Heart right ventricle (tissue), 16 donors: ENCODE measurements at regions not wholly inside any gene's neighbourhood (a gene's known extent, or its start where the extent isn't known, plus 50 kb on each side); places are given as distances from the start of the nearest gene placed in this dataset.
"Not testable (repeated sequence)": the region's sequence is repeated elsewhere in the genome, so short reads cannot be mapped to it uniquely, and the experiment has no call there.

Experiments
- ATAC-seq, 8 donors: fragments of 200-7000 bp; cut with Tn5 transposase; one replicate each; pipeline ENCODE4 v1.9.1; 2020; ENCODE audit warnings: mild to moderate bottlenecking in 8 of 8, moderate library complexity in 8 of 8, moderate number of reproducible peaks in 1 of 8
- DNase-seq, 2 donors: peaks; one replicate each; pipeline ENCODE4 v3.0.0-alpha.2; 2020
- H3K27ac ChIP-seq, 10 donors: fragments of 200-600 bp; sonication (generic) in 2 of 10; one replicate each; pipeline versions ENCODE4 v1.5.0 to v1.8.0; 2020 to 2022; ENCODE audit warnings: mild to moderate bottlenecking in 3 of 10
- H3K27me3 ChIP-seq, 7 donors: fragments of 200-600 bp; one replicate each; pipeline ENCODE4 v1.8.0; 2021 to 2022; ENCODE audit warnings: mild to moderate bottlenecking in 2 of 7
- H3K36me3 ChIP-seq, 9 donors: fragments of 200-600 bp; sonication (generic) in 1 of 9; one replicate each; pipeline versions ENCODE4 v1.5.0 to v1.8.0; 2020 to 2022; ENCODE audit warnings: mild to moderate bottlenecking in 2 of 9
- H3K4me1 ChIP-seq, 9 donors: fragments of 200-600 bp; sonication (generic) in 1 of 9; one replicate each; pipeline versions ENCODE4 v1.5.0 to v1.8.0; 2020 to 2022; ENCODE audit warnings: mild to moderate bottlenecking in 4 of 9
- H3K4me3 ChIP-seq, 10 donors: fragments of 200-600 bp; sonication (generic) in 2 of 10; one replicate each; pipeline versions ENCODE4 v1.5.0 to v1.8.0; 2020 to 2022; ENCODE audit warnings: mild to moderate bottlenecking in 7 of 10, moderate library complexity in 2 of 10
- H3K9me3 ChIP-seq, 11 donors: fragments of 200-600 bp in 10 of 11; sonication (generic) in 2 of 11; one replicate each; pipeline versions ENCODE4 v1.5.0 to v1.8.0; 2013 to 2022; ENCODE audit warnings: mild to moderate bottlenecking in 2 of 11, control low read depth in 1 of 11, moderate library complexity in 1 of 11
- CTCF ChIP-seq, 9 donors: fragments of 200-600 bp; sonication (generic) in 2 of 9; IDR thresholded peaks; one replicate each; pipeline versions ENCODE4 v1.5.0 to v1.8.0; 2021 to 2022; ENCODE audit warnings: antibody characterized with exemption in 9 of 9, mild to moderate bottlenecking in 5 of 9, moderate library complexity in 1 of 9
- WGBS, 2 donors: extraction: QIAGEN DNeasy Blood & Tissue Kit; methylation state at CpG; one replicate each; pipeline ENCODE4 v1.1.7; 2013; ENCODE audit warnings: inconsistent platforms in 1 of 2; 5-methylcytosine and 5-hydroxymethylcytosine counted together
- intact Hi-C, 10 donors: fragments of 100-400 bp; cut with DNase I; formaldehyde crosslinking; loops; one replicate each; pipeline versions ENCODE4 v1.11.1 to v1.14.2; 2022
- donor health status: Arrhythmogenic right ventricular cardiomyopathy.
- donor health status: ischemic (EF 13 %, LVEDD 7.1; RV severe dilation, severe dysfunction).
- donor health status: healthy with polysubstance abuse.
- donor health status: DM: no; HTN: yes; CAD: no.
- donor health status: DM: no; HTN: no; CAD: no.
- donor health status: ischemic (EF 25% LVEDD 6.9; RV normal size, moderate dysfunction).
- donor health status: ischemic (EF 25% LVEDD 5.7; RV mildly dilated, moderate dysfunction).
- donor health status: healthy.
- donor health status: DM: yes; HTN: yes; CAD: no.
- donor health status: Ischemic cardiomyopathy.
- donor health status: ischemic (EF 35%, LVEDD 5.7; RV mildly dilated, moderate dysfunction).
- donor health status: nonischemic (EF 11% LVEDD 7.7; RV severe dilation, severe dysfunction).
- donor health status: DM: yes; HTN: yes; CAD: no.
- donor health status: PGD.
- donor health status: ischemic (EF 29% LVEDD 5.4; RV normal size, mild dysfunction).
- donor health status: nonischemic (EF 23%, LVEDD 6.1; RV moderate dilation, normal function).

GRCh38 chr12:126935435-126935834 lies 1331.5 kb upstream of the TMEM132C start:
- 82 to 86% methylated on average over 4 of the region's 4 CpGs for WGBS, 2 donors
- ATAC-seq, result no peak
- H3K4me1 ChIP-seq, result peaks cover 0 to 5% (median 0%) of the 10 kb centered on the region in 9 donors
- DNase-seq, result no peak
- H3K27me3 ChIP-seq, result no peaks in the 10 kb centered on the region
- no peak overlapping the region for H3K27ac ChIP-seq
- no peaks in the 10 kb centered on the region for H3K9me3 ChIP-seq
- no peak overlapping the region for H3K4me3 ChIP-seq
- H3K36me3 ChIP-seq, result no peaks in the 10 kb centered on the region
- TF ChIP-seq CTCF (IDR thresholded peaks at IDR 0.05), result no peak
- intact Hi-C loops, result no loop called here

- WGBS, 2 donors, result 57 to 75% methylated on average over 11 of the region's 11 CpGs
- peaks cover 0 to 5% (median 0%) of the 10 kb centered on the region in 9 donors for H3K4me1 ChIP-seq
- peaks cover 0 to 6% (median 1%) of the 10 kb centered on the region in 11 donors for H3K9me3 ChIP-seq
- TF ChIP-seq CTCF (IDR thresholded peaks at IDR 0.05), result no peak
- ATAC-seq (peak; percentile 55 to 95 (median 92)), DNase-seq (peak; percentile 62)
- H3K36me3 ChIP-seq, result no peaks in the 10 kb centered on the region
- H3K27ac ChIP-seq, result no peak overlapping the region
- no peaks in the 10 kb centered on the region for H3K27me3 ChIP-seq
- intact Hi-C loops, result no loop called here
- H3K4me3 ChIP-seq, result no peak overlapping the region
These were observed 1330.7 kb upstream of the TMEM132C start for GRCh38 chr12:126936181-126936851.

- TF ChIP-seq CTCF (IDR thresholded peaks at IDR 0.05), result no peak
- no peak overlapping the region for H3K4me3 ChIP-seq
These were observed 1329.5 kb upstream of the TMEM132C start for GRCh38 chr12:126937431-126937830.

GRCh38 chr12:126944684-126945083 lies 1322.3 kb upstream of the TMEM132C start:
- Histone ChIP-seq H3K27ac (no peak overlapping the region), H3K9me3 (peaks cover 0 to 13% (median 6%) of the 10 kb centered on the region in 11 donors), H3K27me3 (no peaks in the 10 kb centered on the region), H3K4me3 (no peak overlapping the region), H3K4me1 (no peaks in the 10 kb centered on the region), H3K36me3 (no peaks in the 10 kb centered on the region)
- no peak for TF ChIP-seq CTCF (IDR thresholded peaks at IDR 0.05)
- intact Hi-C loops, result no loop called here
- WGBS, 2 donors, result 78 to 79% methylated on average over 6 of the region's 6 CpGs
- no peak for DNase-seq
- ATAC-seq, result no peak

More at GRCh38 chr12:126937431-126937830, 1329.5 kb upstream of the TMEM132C start:
- WGBS, 2 donors, result 67 to 71% methylated on average over 1 of the region's 1 CpG
- H3K9me3 ChIP-seq, result peaks cover 0 to 13% (median 6%) of the 10 kb centered on the region in 11 donors
- H3K36me3 ChIP-seq, result no peaks in the 10 kb centered on the region
- H3K4me1 ChIP-seq, result peaks cover 0 to 5% (median 0%) of the 10 kb centered on the region in 9 donors
- ATAC-seq (no peak), DNase-seq (no peak)
- intact Hi-C loops, result no loop called here
- H3K27ac ChIP-seq, result no peak overlapping the region
- no peaks in the 10 kb centered on the region for H3K27me3 ChIP-seq

GRCh38 chr12:126946958-126947357 lies 1320.0 kb upstream of the TMEM132C start:
- H3K9me3 ChIP-seq, H3K27ac ChIP-seq, DNase-seq, intact Hi-C loops, ATAC-seq, H3K4me1 ChIP-seq, H3K4me3 ChIP-seq, H3K36me3 ChIP-seq, H3K27me3 ChIP-seq: not testable (repeated sequence)
- 84 to 89% methylated on average over 5 of the region's 7 CpGs for WGBS, 2 donors
